ENCODE measurements at regions not wholly inside any gene's neighbourhood (a gene's known extent, or its start where the extent isn't known, plus 50 kb on each side); places are given as distances from the start of the nearest gene placed in this dataset.
"Not testable (repeated sequence)": the region's sequence is repeated elsewhere in the genome, so short reads cannot be mapped to it uniquely, and the experiment has no call there.

- H3K36me3 Mint-ChIP-seq, result no peaks in the 10 kb centered on the region
These were observed 279.5 kb upstream of the NFIA start for GRCh38 chr1:60802884-60803283.

GRCh38 chr1:60797351-60797750 lies 285.0 kb upstream of the NFIA start:
- no peaks in the 10 kb centered on the region for H3K9me3 ChIP-seq (ENCODE audit: control insufficient read depth in 2 of 2, low read length in 2 of 2)
- Mint-ChIP-seq H3K27me3 (peaks cover 4% of the 10 kb centered on the region), H3K9me3 (peaks cover 0 to 4% (median 2%) of the 10 kb centered on the region in 7 donors), H3K27ac (no peak overlapping the region), H3K36me3 (no peaks in the 10 kb centered on the region), H3K4me3 (no peak overlapping the region), H3K4me1 (no peaks in the 10 kb centered on the region)
- H3K27ac ChIP-seq (ENCODE audit: insufficient read depth, low read length, poor library complexity, severe bottlenecking), result no peak overlapping the region
- no peak overlapping the region for H3K4me3 ChIP-seq (ENCODE audit: low read depth, low read length)
- H3K27me3 ChIP-seq (ENCODE audit: control insufficient read depth, insufficient read depth, low read length), result no peaks in the 10 kb centered on the region
- DNase-seq, result no peak
- no peaks in the 10 kb centered on the region for H3K4me1 ChIP-seq (ENCODE audit: control insufficient read depth, insufficient read depth, low read length, poor library complexity, severe bottlenecking)
- H3K36me3 ChIP-seq (ENCODE audit: control insufficient read depth, insufficient read depth, low read length), result no peaks in the 10 kb centered on the region
- ATAC-seq (ENCODE audit: low read depth in 2 of 2), result no peak

More at GRCh38 chr1:60802884-60803283, 279.5 kb upstream of the NFIA start:
- Histone ChIP-seq H3K27ac (ENCODE audit: insufficient read depth, low read length, poor library complexity, severe bottlenecking) (no peak overlapping the region), H3K36me3 (ENCODE audit: control insufficient read depth, insufficient read depth, low read length) (no peaks in the 10 kb centered on the region), H3K4me1 (ENCODE audit: control insufficient read depth, insufficient read depth, low read length, poor library complexity, severe bottlenecking) (no peaks in the 10 kb centered on the region), H3K4me3 (ENCODE audit: low read depth, low read length) (no peak overlapping the region), H3K27me3 (ENCODE audit: control insufficient read depth, insufficient read depth, low read length) (no peaks in the 10 kb centered on the region), H3K9me3 (ENCODE audit: control insufficient read depth in 2 of 2, low read length in 2 of 2) (no peaks in the 10 kb centered on the region)
- DNase-seq (no peak), ATAC-seq (ENCODE audit: low read depth in 2 of 2) (no peak)
- Mint-ChIP-seq H3K4me1 (no peaks in the 10 kb centered on the region), H3K27ac (no peak overlapping the region), H3K4me3 (no peak overlapping the region), H3K9me3 (peaks cover 2 to 15% (median 5%) of the 10 kb centered on the region in 7 donors), H3K27me3 (peaks cover 8% of the 10 kb centered on the region)

GRCh38 chr1:60791226-60791625 lies 291.1 kb upstream of the NFIA start:
- Mint-ChIP-seq H3K4me3 (no peak overlapping the region), H3K27me3 (no peaks in the 10 kb centered on the region), H3K27ac (no peak overlapping the region), H3K9me3 (peaks cover 0 to 9% (median 2%) of the 10 kb centered on the region in 7 donors), H3K36me3 (no peaks in the 10 kb centered on the region), H3K4me1 (no peaks in the 10 kb centered on the region)
- no peaks in the 10 kb centered on the region for H3K27me3 ChIP-seq (ENCODE audit: control insufficient read depth, insufficient read depth, low read length)
- no peaks in the 10 kb centered on the region for H3K9me3 ChIP-seq (ENCODE audit: control insufficient read depth in 2 of 2, low read length in 2 of 2)
- no peak overlapping the region for H3K4me3 ChIP-seq (ENCODE audit: low read depth, low read length)
- DNase-seq (no peak), ATAC-seq (ENCODE audit: low read depth in 2 of 2) (no peak)
- no peak overlapping the region for H3K27ac ChIP-seq (ENCODE audit: insufficient read depth, low read length, poor library complexity, severe bottlenecking)
- no peaks in the 10 kb centered on the region for H3K36me3 ChIP-seq (ENCODE audit: control insufficient read depth, insufficient read depth, low read length)
- H3K4me1 ChIP-seq (ENCODE audit: control insufficient read depth, insufficient read depth, low read length, poor library complexity, severe bottlenecking), result no peaks in the 10 kb centered on the region

- DNase-seq; H3K36me3 ChIP-seq (ENCODE audit: control insufficient read depth, insufficient read depth, low read length); H3K27me3 Mint-ChIP-seq; H3K9me3 ChIP-seq (ENCODE audit: control insufficient read depth in 2 of 2, low read length in 2 of 2); H3K4me3 ChIP-seq (ENCODE audit: low read depth, low read length); H3K27ac ChIP-seq (ENCODE audit: insufficient read depth, low read length, poor library complexity, severe bottlenecking); H3K4me1 ChIP-seq (ENCODE audit: control insufficient read depth, insufficient read depth, low read length, poor library complexity, severe bottlenecking); H3K36me3 Mint-ChIP-seq; H3K27ac Mint-ChIP-seq; H3K9me3 Mint-ChIP-seq; H3K4me1 Mint-ChIP-seq; ATAC-seq (ENCODE audit: low read depth in 2 of 2); H3K4me3 Mint-ChIP-seq; H3K27me3 ChIP-seq (ENCODE audit: control insufficient read depth, insufficient read depth, low read length): not testable (repeated sequence)
These were observed 309.3 kb upstream of the NFIA start for GRCh38 chr1:60773099-60773498.

- no peaks in the 10 kb centered on the region for H3K36me3 Mint-ChIP-seq
- peaks cover 0 to 8% (median 4%) of the 10 kb centered on the region in 7 donors for H3K9me3 Mint-ChIP-seq
- H3K4me3 Mint-ChIP-seq, result no peak overlapping the region
- no peaks in the 10 kb centered on the region for H3K4me1 Mint-ChIP-seq
- ATAC-seq (ENCODE audit: low read depth in 2 of 2) (no peak), DNase-seq (no peak)
- no peak overlapping the region for H3K27ac Mint-ChIP-seq
- no peaks in the 10 kb centered on the region for H3K9me3 ChIP-seq (ENCODE audit: control insufficient read depth in 2 of 2, low read length in 2 of 2)
- no peaks in the 10 kb centered on the region for H3K36me3 ChIP-seq (ENCODE audit: control insufficient read depth, insufficient read depth, low read length)
- no peaks in the 10 kb centered on the region for H3K27me3 ChIP-seq (ENCODE audit: control insufficient read depth, insufficient read depth, low read length)
- H3K4me1 ChIP-seq (ENCODE audit: control insufficient read depth, insufficient read depth, low read length, poor library complexity, severe bottlenecking), result no peaks in the 10 kb centered on the region
- no peak overlapping the region for H3K4me3 ChIP-seq (ENCODE audit: low read depth, low read length)
- no peaks in the 10 kb centered on the region for H3K27me3 Mint-ChIP-seq
- H3K27ac ChIP-seq (ENCODE audit: insufficient read depth, low read length, poor library complexity, severe bottlenecking), result no peak overlapping the region
These were observed 313.3 kb upstream of the NFIA start for GRCh38 chr1:60769082-60769481.

GRCh38 chr1:60765204-60765603 lies 317.2 kb upstream of the NFIA start:
- Mint-ChIP-seq H3K4me1 (no peaks in the 10 kb centered on the region), H3K27me3 (no peaks in the 10 kb centered on the region), H3K27ac (no peak overlapping the region), H3K9me3 (peaks cover 0 to 4% (median 1%) of the 10 kb centered on the region in 7 donors), H3K4me3 (no peak overlapping the region), H3K36me3 (no peaks in the 10 kb centered on the region)
- ATAC-seq (ENCODE audit: low read depth in 2 of 2) (no peak), DNase-seq (peak in 1 of 3 donors; percentile 3)
- H3K4me1 ChIP-seq (ENCODE audit: control insufficient read depth, insufficient read depth, low read length, poor library complexity, severe bottlenecking), result no peaks in the 10 kb centered on the region
- no peak overlapping the region for H3K27ac ChIP-seq (ENCODE audit: insufficient read depth, low read length, poor library complexity, severe bottlenecking)
- H3K27me3 ChIP-seq (ENCODE audit: control insufficient read depth, insufficient read depth, low read length), result no peaks in the 10 kb centered on the region
- no peaks in the 10 kb centered on the region for H3K9me3 ChIP-seq (ENCODE audit: control insufficient read depth in 2 of 2, low read length in 2 of 2)
- H3K36me3 ChIP-seq (ENCODE audit: control insufficient read depth, insufficient read depth, low read length), result no peaks in the 10 kb centered on the region
- H3K4me3 ChIP-seq (ENCODE audit: low read depth, low read length), result no peak overlapping the region

- no peaks in the 10 kb centered on the region for H3K36me3 ChIP-seq (ENCODE audit: control insufficient read depth, insufficient read depth, low read length)
- Mint-ChIP-seq H3K27ac (no peak overlapping the region), H3K4me1 (no peaks in the 10 kb centered on the region), H3K27me3 (no peaks in the 10 kb centered on the region), H3K36me3 (no peaks in the 10 kb centered on the region), H3K9me3 (peaks cover 0 to 3% (median 1%) of the 10 kb centered on the region in 7 donors), H3K4me3 (no peak overlapping the region)
- no peak for DNase-seq
- H3K27me3 ChIP-seq (ENCODE audit: control insufficient read depth, insufficient read depth, low read length), result no peaks in the 10 kb centered on the region
- no peak overlapping the region for H3K4me3 ChIP-seq (ENCODE audit: low read depth, low read length)
- ATAC-seq (ENCODE audit: low read depth in 2 of 2), result no peak
- no peaks in the 10 kb centered on the region for H3K4me1 ChIP-seq (ENCODE audit: control insufficient read depth, insufficient read depth, low read length, poor library complexity, severe bottlenecking)
- H3K9me3 ChIP-seq (ENCODE audit: control insufficient read depth in 2 of 2, low read length in 2 of 2), result no peaks in the 10 kb centered on the region
- H3K27ac ChIP-seq (ENCODE audit: insufficient read depth, low read length, poor library complexity, severe bottlenecking), result no peak overlapping the region
These were observed 317.9 kb upstream of the NFIA start for GRCh38 chr1:60764489-60764888.

- Histone ChIP-seq H3K9me3 (ENCODE audit: control insufficient read depth in 2 of 2, low read length in 2 of 2) (no peaks in the 10 kb centered on the region), H3K27ac (ENCODE audit: insufficient read depth, low read length, poor library complexity, severe bottlenecking) (no peak overlapping the region), H3K36me3 (ENCODE audit: control insufficient read depth, insufficient read depth, low read length) (no peaks in the 10 kb centered on the region), H3K4me1 (ENCODE audit: control insufficient read depth, insufficient read depth, low read length, poor library complexity, severe bottlenecking) (no peaks in the 10 kb centered on the region), H3K4me3 (ENCODE audit: low read depth, low read length) (no peak overlapping the region), H3K27me3 (ENCODE audit: control insufficient read depth, insufficient read depth, low read length) (no peaks in the 10 kb centered on the region)
- ATAC-seq (ENCODE audit: low read depth in 2 of 2), result no peak
- peaks cover 0 to 3% (median 1%) of the 10 kb centered on the region in 7 donors for H3K9me3 Mint-ChIP-seq
- no peaks in the 10 kb centered on the region for H3K36me3 Mint-ChIP-seq
- no peak for DNase-seq
- H3K4me1 Mint-ChIP-seq, result no peaks in the 10 kb centered on the region
- H3K4me3 Mint-ChIP-seq, result no peak overlapping the region
- H3K27ac Mint-ChIP-seq, result no peak overlapping the region
- H3K27me3 Mint-ChIP-seq, result no peaks in the 10 kb centered on the region
These were observed 318.6 kb upstream of the NFIA start for GRCh38 chr1:60763741-60764140.
